Ishikawa (cell line): ENCODE measurements at regions not wholly inside any gene's neighbourhood (a gene's known extent, or its start where the extent isn't known, plus 50 kb on each side); places are given as distances from the start of the nearest gene placed in this dataset.

Experiments
- CEBPB ChIP-seq: IDR thresholded peaks from 2 replicates; pipeline ENCODE4 v1.6.1; 2012
- TAF1 ChIP-seq: IDR thresholded peaks from 2 replicates; pipeline ENCODE4 v1.6.1; 2012; ENCODE audit warnings: low read depth, mild to moderate bottlenecking
- YY1 ChIP-seq: IDR thresholded peaks from 2 replicates; pipeline ENCODE4 v1.6.1; 2012; ENCODE audit warnings: low read depth

GRCh38 chr14:85987292-85987691, 457.3 kb downstream of the FLRT2 start:
- TF ChIP-seq YY1, result no peak
- no peak for TF ChIP-seq TAF1
- TF ChIP-seq CEBPB, result no peak
